ENCODE measurements at regions not wholly inside any gene's neighbourhood (a gene's known extent, or its start where the extent isn't known, plus 50 kb on each side); places are given as distances from the start of the nearest gene placed in this dataset.

- H3K4me1 ChIP-seq (ENCODE audit: control insufficient read depth in 4 of 4, insufficient read depth in 4 of 4, low read length in 3 of 4): peaks cover 2 to 8% (median 5%) of the 10 kb centered on the region in 4 donors
- DNase-seq (ENCODE audit: low spot score): no peak
- 69% methylated on average over 2 of the region's 2 CpGs for WGBS
Observed at GRCh38 chr7:14995774-14996173, 93.2 kb upstream of the DGKB start.

DNA sequence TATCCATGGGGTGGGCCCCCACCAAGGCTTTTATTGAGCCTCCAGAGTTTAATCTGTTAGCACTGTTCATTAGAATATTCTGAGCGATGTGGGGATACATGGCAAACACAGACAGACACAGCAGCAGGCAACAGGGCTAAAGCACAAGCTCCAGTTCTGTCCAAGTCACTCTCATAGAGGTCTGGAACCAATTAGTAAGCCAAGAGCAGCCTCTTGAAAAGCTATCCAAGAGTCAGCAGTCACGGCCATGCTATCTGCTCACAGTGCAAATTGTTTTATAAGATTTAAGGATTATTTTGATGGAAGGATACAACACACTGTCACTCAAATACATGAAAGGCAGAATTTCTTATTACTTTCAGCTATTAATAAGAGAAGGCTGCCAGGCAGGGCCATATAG, 86.4 kb upstream of the DGKB start:
- no peaks in the 10 kb centered on the region for H3K4me1 ChIP-seq (ENCODE audit: control insufficient read depth in 4 of 4, insufficient read depth in 4 of 4, low read length in 3 of 4)
- H3K9ac ChIP-seq (ENCODE audit: low read depth in 1 of 2, low read length in 2 of 2): no peak overlapping the region
- no peak overlapping the region for H3K4me3 ChIP-seq (ENCODE audit: low read depth in 1 of 3, low read length in 3 of 3)
- no peak for DNase-seq (ENCODE audit: low spot score)
- no peaks in the 10 kb centered on the region for H3K9me3 ChIP-seq (ENCODE audit: control insufficient read depth in 4 of 4, low read length in 3 of 4)
- H3K27me3 ChIP-seq (ENCODE audit: control insufficient read depth in 4 of 4, insufficient read depth in 4 of 4, low read length in 3 of 4): no peaks in the 10 kb centered on the region
- no peak overlapping the region for H3K27ac ChIP-seq (ENCODE audit: low read depth in 1 of 2, low read length in 2 of 2)
- no peaks in the 10 kb centered on the region for H3K36me3 ChIP-seq (ENCODE audit: control insufficient read depth in 4 of 4, insufficient read depth in 3 of 4, low read depth in 1 of 4, low read length in 3 of 4)
- WGBS: 97% methylated on average over 2 of the region's 2 CpGs
- TF ChIP-seq, protein P1, sequence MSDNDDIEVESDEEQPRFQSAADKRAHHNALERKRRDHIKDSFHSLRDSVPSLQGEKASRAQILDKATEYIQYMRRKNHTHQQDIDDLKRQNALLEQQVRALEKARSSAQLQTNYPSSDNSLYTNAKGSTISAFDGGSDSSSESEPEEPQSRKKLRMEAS (IDR thresholded peaks at IDR 0.05): no peak
- TF ChIP-seq FOXA2 (IDR thresholded peaks at IDR 0.05) (no peak), EGR1 (IDR thresholded peaks at IDR 0.05; ENCODE audit: low read depth in 2 of 2) (no peak), REST (IDR thresholded peaks at IDR 0.05) (no peak), HNF4G (IDR thresholded peaks at IDR 0.05) (no peak), FOXA1 (IDR thresholded peaks at IDR 0.05) (no peak), GABPA (IDR thresholded peaks at IDR 0.05 in 1 of 2, conservative IDR thresholded peaks at IDR 0.05 in 1 of 2) (no peak), HNF4A (conservative IDR thresholded peaks at IDR 0.05) (no peak), TAF1 (conservative IDR thresholded peaks at IDR 0.05) (no peak), ATF3 (IDR thresholded peaks at IDR 0.05) (no peak)

More at GRCh38 chr7:14995774-14996173, 93.2 kb upstream of the DGKB start:
- Histone ChIP-seq H3K27ac (ENCODE audit: low read depth in 1 of 2, low read length in 2 of 2) (no peak overlapping the region), H3K9ac (ENCODE audit: low read depth in 1 of 2, low read length in 2 of 2) (no peak overlapping the region), H3K4me3 (ENCODE audit: low read depth in 1 of 3, low read length in 3 of 3) (no peak overlapping the region), H3K9me3 (ENCODE audit: control insufficient read depth in 4 of 4, low read length in 3 of 4) (peaks cover 0 to 4% (median 0%) of the 10 kb centered on the region in 4 donors), H3K27me3 (ENCODE audit: control insufficient read depth in 4 of 4, insufficient read depth in 4 of 4, low read length in 3 of 4) (no peaks in the 10 kb centered on the region), H3K36me3 (ENCODE audit: control insufficient read depth in 4 of 4, insufficient read depth in 3 of 4, low read depth in 1 of 4, low read length in 3 of 4) (no peaks in the 10 kb centered on the region)
- no peak for TF ChIP-seq FOXA2 (IDR thresholded peaks at IDR 0.05)
- no peak for TF ChIP-seq HNF4G (IDR thresholded peaks at IDR 0.05)
- no peak for TF ChIP-seq REST (IDR thresholded peaks at IDR 0.05)
- TF ChIP-seq, protein P1 (IDR thresholded peaks at IDR 0.05): no peak
- no peak for TF ChIP-seq FOXA1 (IDR thresholded peaks at IDR 0.05)
- TF ChIP-seq RXRA (IDR thresholded peaks at IDR 0.05): no peak
- TF ChIP-seq, protein P2, sequence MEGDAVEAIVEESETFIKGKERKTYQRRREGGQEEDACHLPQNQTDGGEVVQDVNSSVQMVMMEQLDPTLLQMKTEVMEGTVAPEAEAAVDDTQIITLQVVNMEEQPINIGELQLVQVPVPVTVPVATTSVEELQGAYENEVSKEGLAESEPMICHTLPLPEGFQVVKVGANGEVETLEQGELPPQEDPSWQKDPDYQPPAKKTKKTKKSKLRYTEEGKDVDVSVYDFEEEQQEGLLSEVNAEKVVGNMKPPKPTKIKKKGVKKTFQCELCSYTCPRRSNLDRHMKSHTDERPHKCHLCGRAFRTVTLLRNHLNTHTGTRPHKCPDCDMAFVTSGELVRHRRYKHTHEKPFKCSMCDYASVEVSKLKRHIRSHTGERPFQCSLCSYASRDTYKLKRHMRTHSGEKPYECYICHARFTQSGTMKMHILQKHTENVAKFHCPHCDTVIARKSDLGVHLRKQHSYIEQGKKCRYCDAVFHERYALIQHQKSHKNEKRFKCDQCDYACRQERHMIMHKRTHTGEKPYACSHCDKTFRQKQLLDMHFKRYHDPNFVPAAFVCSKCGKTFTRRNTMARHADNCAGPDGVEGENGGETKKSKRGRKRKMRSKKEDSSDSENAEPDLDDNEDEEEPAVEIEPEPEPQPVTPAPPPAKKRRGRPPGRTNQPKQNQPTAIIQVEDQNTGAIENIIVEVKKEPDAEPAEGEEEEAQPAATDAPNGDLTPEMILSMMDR (IDR thresholded peaks at IDR 0.05; ENCODE audit: low read depth, low read length, missing input control): no peak
- no peak for TF ChIP-seq ATF3 (IDR thresholded peaks at IDR 0.05)
- no peak for TF ChIP-seq YY1 (IDR thresholded peaks at IDR 0.05)
- TF ChIP-seq HNF4A (conservative IDR thresholded peaks at IDR 0.05): no peak
- TF ChIP-seq EGR1 (IDR thresholded peaks at IDR 0.05; ENCODE audit: low read depth in 2 of 2): no peak
- TF ChIP-seq RAD21 (IDR thresholded peaks at IDR 0.05): no peak
